Prostate gland (tissue), 2 donors: ENCODE measurements at regions not wholly inside any gene's neighbourhood (a gene's known extent, or its start where the extent isn't known, plus 50 kb on each side); places are given as distances from the start of the nearest gene placed in this dataset.
"Not testable (repeated sequence)": the region's sequence is repeated elsewhere in the genome, so short reads cannot be mapped to it uniquely, and the experiment has no call there.

Source experiments
- DNase-seq: peaks from one replicate; pipeline ENCODE4 v3.0.0-alpha.2; 2019; ENCODE audit warnings: low spot score
- H3K27ac ChIP-seq, 2 donors: fragments of 200-600 bp; sonication (generic); 2 replicates each; pipeline ENCODE4 v1.5.1; 2017 to 2019
- H3K27me3 ChIP-seq: fragments of 200-600 bp; sonication (generic); replicated peaks from 2 replicates; pipeline ENCODE4 v1.5.1; 2019; ENCODE audit not compliant: insufficient read depth
- H3K36me3 ChIP-seq, 2 donors: fragments of 200-600 bp; sonication (generic); 1 replicate in 1 of 2; 2 replicates in 1 of 2; pipeline versions ENCODE4 v1.5.1 to v1.8.1; 2017 to 2019
- H3K4me1 ChIP-seq: fragments of 200-600 bp; sonication (generic); replicated peaks from 2 replicates; pipeline ENCODE4 v1.5.1; 2019
- H3K4me3 ChIP-seq, 2 donors: fragments of 200-600 bp; sonication (generic); 2 replicates each; pipeline ENCODE4 v1.5.1; 2017 to 2019
- H3K9me3 ChIP-seq: fragments of 200-600 bp; sonication (generic); 2 replicates; pipeline ENCODE4 v1.5.1; 2017
- POLR2A ChIP-seq: fragments of 450-650 bp; IDR thresholded peaks from one replicate; pipeline ENCODE4 v1.6.1; 2016; ENCODE audit warnings: antibody characterized with exemption, mild to moderate bottlenecking
- POLR2AphosphoS5 ChIP-seq: sonication (generic); formaldehyde crosslinking; IDR thresholded peaks from one replicate; pipeline ENCODE4 v1.6.1; 2017; ENCODE audit warnings: antibody characterized with exemption
- WGBS: methylation state at CpG from one replicate; pipeline ENCODE4 v1.1.5; 2018; 5-methylcytosine and 5-hydroxymethylcytosine counted together
- intact Hi-C: fragments of 100-400 bp; cut with DNase I; formaldehyde crosslinking; loops from one replicate; pipeline ENCODE4 v1.14.2; 2022
- TF ChIP-seq, protein P1 (sequence below), 4 experiments: fragments of 200-600 bp in 2 of 4; fragments of 450-650 bp in 2 of 4; sonication (generic) in 2 of 4; IDR thresholded peaks; 1 replicate in 3 of 4; 2 replicates in 1 of 4; pipeline ENCODE4 v1.5.1; 2016 to 2019; ENCODE audit warnings: antibody characterized with exemption in 4 of 4, mild to moderate bottlenecking in 2 of 4, moderate library complexity in 2 of 4

- intact Hi-C loops = no loop called here
- no peaks in the 10 kb centered on the region for H3K27me3 ChIP-seq
- WGBS = 29% methylated on average over 1 of the region's 1 CpG
- no peaks in the 10 kb centered on the region for H3K9me3 ChIP-seq
- TF ChIP-seq, protein P1, sequence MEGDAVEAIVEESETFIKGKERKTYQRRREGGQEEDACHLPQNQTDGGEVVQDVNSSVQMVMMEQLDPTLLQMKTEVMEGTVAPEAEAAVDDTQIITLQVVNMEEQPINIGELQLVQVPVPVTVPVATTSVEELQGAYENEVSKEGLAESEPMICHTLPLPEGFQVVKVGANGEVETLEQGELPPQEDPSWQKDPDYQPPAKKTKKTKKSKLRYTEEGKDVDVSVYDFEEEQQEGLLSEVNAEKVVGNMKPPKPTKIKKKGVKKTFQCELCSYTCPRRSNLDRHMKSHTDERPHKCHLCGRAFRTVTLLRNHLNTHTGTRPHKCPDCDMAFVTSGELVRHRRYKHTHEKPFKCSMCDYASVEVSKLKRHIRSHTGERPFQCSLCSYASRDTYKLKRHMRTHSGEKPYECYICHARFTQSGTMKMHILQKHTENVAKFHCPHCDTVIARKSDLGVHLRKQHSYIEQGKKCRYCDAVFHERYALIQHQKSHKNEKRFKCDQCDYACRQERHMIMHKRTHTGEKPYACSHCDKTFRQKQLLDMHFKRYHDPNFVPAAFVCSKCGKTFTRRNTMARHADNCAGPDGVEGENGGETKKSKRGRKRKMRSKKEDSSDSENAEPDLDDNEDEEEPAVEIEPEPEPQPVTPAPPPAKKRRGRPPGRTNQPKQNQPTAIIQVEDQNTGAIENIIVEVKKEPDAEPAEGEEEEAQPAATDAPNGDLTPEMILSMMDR (IDR thresholded peaks at IDR 0.05) = no peak
- TF ChIP-seq POLR2AphosphoS5 (no peak), POLR2A (no peak)
- H3K27ac ChIP-seq = no peak overlapping the region
- H3K36me3 ChIP-seq = no peaks in the 10 kb centered on the region
- H3K4me3 ChIP-seq = no peak overlapping the region
- no peaks in the 10 kb centered on the region for H3K4me1 ChIP-seq
- DNase-seq = no peak
Observed at GRCh38 chr12:25801734-25802133, 156.7 kb upstream of the RASSF8 start.

GRCh38 chr12:25802143-25802542 lies 156.3 kb upstream of the RASSF8 start:
- no peaks in the 10 kb centered on the region for H3K36me3 ChIP-seq
- TF ChIP-seq, protein P1 (IDR thresholded peaks at IDR 0.05) = no peak
- TF ChIP-seq POLR2AphosphoS5 = no peak
- TF ChIP-seq POLR2A = no peak
- H3K4me1 ChIP-seq = no peaks in the 10 kb centered on the region
- H3K27me3 ChIP-seq = no peaks in the 10 kb centered on the region
- H3K4me3 ChIP-seq = no peak overlapping the region
- intact Hi-C loops = no loop called here
- H3K27ac ChIP-seq = no peak overlapping the region
- H3K9me3 ChIP-seq = no peaks in the 10 kb centered on the region
- DNase-seq = no peak

DNA sequence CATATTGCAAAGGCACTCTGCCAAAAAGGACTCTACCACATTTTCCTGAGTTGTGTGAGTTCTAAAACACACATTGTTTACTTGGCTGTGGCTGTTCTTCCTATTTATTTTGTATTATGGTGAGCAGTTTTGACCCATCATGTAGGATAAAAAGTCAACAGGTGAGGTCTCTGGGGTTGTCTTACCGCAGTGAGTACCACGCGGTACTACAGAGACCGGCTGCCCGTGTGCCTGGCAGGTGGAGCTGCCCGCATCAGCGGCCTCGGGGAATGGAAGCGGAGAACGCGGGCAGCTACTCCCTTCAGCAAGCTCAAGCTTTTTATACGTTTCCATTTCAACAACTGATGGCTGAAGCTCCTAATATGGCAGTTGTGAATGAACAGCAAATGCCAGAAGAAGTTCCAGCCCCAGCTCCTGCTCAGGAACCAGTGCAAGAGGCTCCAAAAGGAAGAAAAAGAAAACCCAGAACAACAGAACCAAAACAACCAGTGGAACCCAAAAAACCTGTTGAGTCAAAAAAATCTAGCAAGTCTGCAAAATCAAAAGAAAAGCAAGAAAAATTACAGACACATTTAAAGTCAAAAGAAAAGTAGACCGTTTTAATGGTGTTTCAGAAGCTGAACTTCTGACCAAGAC lies 155.3 kb upstream of the RASSF8 start:
- H3K9me3 ChIP-seq, H3K36me3 ChIP-seq, H3K27me3 ChIP-seq, DNase-seq, H3K27ac ChIP-seq, H3K4me1 ChIP-seq, H3K4me3 ChIP-seq, intact Hi-C loops: not testable (repeated sequence)
- WGBS = 94% methylated on average over 13 of the region's 13 CpGs

- H3K36me3 ChIP-seq, H3K4me1 ChIP-seq, H3K27me3 ChIP-seq, H3K27ac ChIP-seq, H3K4me3 ChIP-seq, DNase-seq, H3K9me3 ChIP-seq, intact Hi-C loops: not testable (repeated sequence)
- 65% methylated on average over 4 of the region's 4 CpGs for WGBS
Observed at GRCh38 chr12:25804286-25804685, 154.2 kb upstream of the RASSF8 start.

DNA sequence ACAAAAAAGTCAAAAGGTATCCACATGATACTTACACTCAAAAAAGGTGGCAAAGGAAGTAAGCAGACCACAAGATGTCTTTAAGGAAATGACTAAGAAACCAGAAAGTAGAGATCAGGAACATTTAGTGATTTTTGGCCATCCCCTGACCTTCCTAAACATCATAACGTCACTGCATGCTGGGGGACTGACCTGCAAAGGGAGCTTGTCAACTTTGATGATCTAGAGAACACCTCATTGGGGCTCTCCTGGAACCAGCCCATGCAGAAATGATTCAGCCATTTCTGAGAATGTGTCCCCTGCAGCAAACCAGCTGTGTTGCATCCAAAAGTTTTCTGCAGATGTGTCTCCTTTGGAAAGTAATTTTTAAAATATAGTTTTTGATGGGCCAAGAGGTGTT lies 152.2 kb upstream of the RASSF8 start:
- intact Hi-C loops = no loop called here
- WGBS = 81% methylated on average over 1 of the region's 1 CpG
- no peaks in the 10 kb centered on the region for H3K27me3 ChIP-seq
- H3K36me3 ChIP-seq = no peaks in the 10 kb centered on the region
- no peaks in the 10 kb centered on the region for H3K9me3 ChIP-seq
- H3K4me1 ChIP-seq = no peaks in the 10 kb centered on the region
- DNase-seq = no peak
- TF ChIP-seq POLR2A (no peak), POLR2AphosphoS5 (no peak)
- TF ChIP-seq, protein P1 (IDR thresholded peaks at IDR 0.05) = no peak
- no peak overlapping the region for H3K4me3 ChIP-seq
- H3K27ac ChIP-seq = no peak overlapping the region

- TF ChIP-seq POLR2A = no peak
- DNase-seq = no peak
- Histone ChIP-seq H3K4me1 (no peaks in the 10 kb centered on the region), H3K36me3 (no peaks in the 10 kb centered on the region), H3K27ac (no peak overlapping the region), H3K4me3 (no peak overlapping the region), H3K27me3 (no peaks in the 10 kb centered on the region), H3K9me3 (no peaks in the 10 kb centered on the region)
- intact Hi-C loops = no loop called here
Observed at GRCh38 chr12:25808604-25809003, 149.9 kb upstream of the RASSF8 start.
